Glomerular visceral epithelial cell (primary cell): ENCODE measurements at regions not wholly inside any gene's neighbourhood (a gene's known extent, or its start where the extent isn't known, plus 50 kb on each side); places are given as distances from the start of the nearest gene placed in this dataset.
"Not testable (repeated sequence)": the region's sequence is repeated elsewhere in the genome, so short reads cannot be mapped to it uniquely, and the experiment has no call there.

Source experiments
- DNase-seq: peaks from one replicate; pipeline ENCODE4 v3.0.0-alpha.2; 2016; ENCODE audit errors: extremely low spot score

GRCh38 chr3:30328935-30329334, 277.5 kb upstream of the TGFBR2 start:
- not testable (repeated sequence) for DNase-seq

- peak; percentile 18 for DNase-seq
Measured at GRCh38 chr3:30331519-30331918, 274.9 kb upstream of the TGFBR2 start.

- DNase-seq: no peak
Measured at GRCh38 chr3:30332196-30333021, 274.0 kb upstream of the TGFBR2 start.

GRCh38 chr3:30333143-30333542, 273.3 kb upstream of the TGFBR2 start:
- no peak for DNase-seq

- DNase-seq: no peak
Measured at GRCh38 chr3:30333903-30334302, 272.5 kb upstream of the TGFBR2 start.

- DNase-seq: no peak
Measured at GRCh38 chr3:30340500-30340899, 265.9 kb upstream of the TGFBR2 start.

GRCh38 chr3:30341079-30341478, 265.3 kb upstream of the TGFBR2 start:
- DNase-seq: no peak

- DNase-seq: no peak
Measured at GRCh38 chr3:30341851-30342250, 264.6 kb upstream of the TGFBR2 start.

- peak; percentile 81 for DNase-seq
Measured at GRCh38 chr3:30342318-30343060, 263.9 kb upstream of the TGFBR2 start.

GRCh38 chr3:30343067-30343831, 263.2 kb upstream of the TGFBR2 start:
- no peak for DNase-seq

GRCh38 chr3:30343861-30344260, 262.5 kb upstream of the TGFBR2 start:
- no peak for DNase-seq

- no peak for DNase-seq
Measured at GRCh38 chr3:30344288-30344687, 262.1 kb upstream of the TGFBR2 start.

GRCh38 chr3:30346933-30347320, 259.5 kb upstream of the TGFBR2 start:
- no peak for DNase-seq

GRCh38 chr3:30347679-30348216, 258.7 kb upstream of the TGFBR2 start:
- DNase-seq: peak; percentile 70

- no peak for DNase-seq
Measured at GRCh38 chr3:30349507-30349906, 256.9 kb upstream of the TGFBR2 start.

- DNase-seq: no peak
Measured at GRCh38 chr3:30350011-30350410, 256.4 kb upstream of the TGFBR2 start.

- DNase-seq: no peak
Measured at GRCh38 chr3:30350901-30351300, 255.5 kb upstream of the TGFBR2 start.

- no peak for DNase-seq
Measured at GRCh38 chr3:30352410-30353318, 253.7 kb upstream of the TGFBR2 start.

GRCh38 chr3:30353711-30354467, 252.5 kb upstream of the TGFBR2 start:
- DNase-seq: peak; percentile 18

- no peak for DNase-seq
Measured at GRCh38 chr3:30354513-30354912, 251.9 kb upstream of the TGFBR2 start.
